ENCODE measurements at regions not wholly inside any gene's neighbourhood (a gene's known extent, or its start where the extent isn't known, plus 50 kb on each side); places are given as distances from the start of the nearest gene placed in this dataset.

GRCh38 chr6:40817369-40817768 lies 221.7 kb downstream of the UNC5CL start:
- Histone ChIP-seq H3K4me1 (replicated peaks in 1 of 4; ENCODE audit: control insufficient read depth in 3 of 4, insufficient read depth in 4 of 4, low read length in 3 of 4) (no peaks in the 10 kb centered on the region), H4K8ac (ENCODE audit: extremely low read depth, insufficient read depth, low read length) (no peak overlapping the region), H3K4ac (replicated peaks; ENCODE audit: insufficient read length, low read depth, low read length) (no peak overlapping the region), H3K4me3 (ENCODE audit: extremely low read depth in 1 of 4, insufficient read depth in 2 of 4, low read depth in 3 of 4, low read length in 4 of 4) (no peak overlapping the region), H3K27me3 (replicated peaks in 1 of 4; ENCODE audit: control insufficient read depth in 3 of 4, extremely low read depth in 1 of 4, insufficient read depth in 3 of 4, low read length in 3 of 4) (no peaks in the 10 kb centered on the region), H3K79me1 (ENCODE audit: low read depth, low read length) (no peaks in the 10 kb centered on the region), H2BK12ac (ENCODE audit: low read depth, low read length) (no peak overlapping the region), H2AFZ (ENCODE audit: low read length) (no peak overlapping the region), H3K9ac (replicated peaks in 1 of 4; ENCODE audit: extremely low read depth in 1 of 4, low read depth in 3 of 4, low read length in 3 of 4) (no peak overlapping the region), H2BK20ac (ENCODE audit: low read length) (no peak overlapping the region), H4K91ac (replicated peaks; ENCODE audit: insufficient read length, low read length) (no peak overlapping the region), H2BK120ac (replicated peaks; ENCODE audit: low read depth, low read length) (no peak overlapping the region), H3K23ac (ENCODE audit: insufficient read length) (no peak overlapping the region), H3K27ac (ENCODE audit: low read depth, low read length) (no peak overlapping the region), H3K4me2 (ENCODE audit: insufficient read depth in 1 of 2, low read depth in 2 of 2, low read length in 2 of 2) (no peak overlapping the region), H3K9me3 (ENCODE audit: insufficient read depth in 2 of 2, low read depth in 1 of 2, low read length in 1 of 2) (no peaks in the 10 kb centered on the region), H3K36me3 (ENCODE audit: control insufficient read depth in 2 of 4, insufficient read depth in 4 of 4, low read length in 3 of 4) (no peaks in the 10 kb centered on the region), H3K14ac (ENCODE audit: insufficient read length) (no peak overlapping the region), H4K5ac (ENCODE audit: insufficient read length, low read depth, low read length) (no peak overlapping the region), H2BK5ac (ENCODE audit: low read depth, low read length) (no peak overlapping the region), H4K20me1 (replicated peaks in 1 of 2; ENCODE audit: control insufficient read depth in 1 of 2, insufficient read depth in 2 of 2, low read length in 2 of 2) (no peaks in the 10 kb centered on the region), H2AK5ac (ENCODE audit: low read depth, low read length) (no peak overlapping the region), H3K18ac (ENCODE audit: extremely low read depth, low read length) (no peak overlapping the region), H3K79me2 (ENCODE audit: control insufficient read depth in 1 of 2, insufficient read depth in 2 of 2, low read length in 2 of 2) (no peaks in the 10 kb centered on the region), H2BK15ac (ENCODE audit: low read length) (no peak overlapping the region), H3K23me2 (ENCODE audit: low read depth, low read length) (no peaks in the 10 kb centered on the region), H3K56ac (replicated peaks; ENCODE audit: insufficient read length, low read depth, low read length) (no peak overlapping the region)
- no peak for FAIRE-seq
- ChIA-PET POLR2A (ENCODE audit: partially characterized antibody) (no interaction called here), CTCF (ENCODE audit: partially characterized antibody) (no interaction called here)
- DNase-seq (ENCODE audit: low read depth in 1 of 2, low spot score in 2 of 2), result no peak
- 88% methylated on average over 6 of the region's 6 CpGs; no CpG with 5 or more reads in 1 of the 2 experiments for WGBS, 2 experiments (ENCODE audit: extremely low coverage in 1 of 2, insufficient coverage in 1 of 2, insufficient read length in 1 of 2, insufficient replicate concordance in 2 of 2, low coverage in 1 of 2, low lambda C conversion rate in 2 of 2, missing lambda C conversion rate in 1 of 2)
- TF ChIP-seq POU5F1 (IDR thresholded peaks at IDR 0.05; ENCODE audit: low read depth, low read length) (no peak), NRF1 (IDR thresholded peaks at IDR 0.05; ENCODE audit: low read depth, low read length) (no peak), SUZ12 (IDR thresholded peaks at IDR 0.05; ENCODE audit: low read length) (no peak), JUN (IDR thresholded peaks at IDR 0.05; ENCODE audit: low read depth, low read length) (no peak), HDAC6 (IDR thresholded peaks at IDR 0.05; ENCODE audit: low read depth, low read length) (no peak), ZNF274 (IDR thresholded peaks at IDR 0.05; ENCODE audit: borderline replicate concordance, extremely low read depth, low read length) (no peak), TEAD4 (IDR thresholded peaks at IDR 0.05; ENCODE audit: low read depth, low read length) (no peak)
